IMR-90 (cell line): ENCODE measurements at regions not wholly inside any gene's neighbourhood (a gene's known extent, or its start where the extent isn't known, plus 50 kb on each side); places are given as distances from the start of the nearest gene placed in this dataset.

ENCODE experiments used
- ATAC-seq: fragments of 200-7000 bp; cut with Tn5 transposase; 2 replicates; pipeline ENCODE4 v1.9.1; 2020; ENCODE audit warnings: low read depth, mild to moderate bottlenecking, moderate library complexity
- BruUV-seq: library from RNA; stranded (reverse); fragments of 400-500 nt; replicated peaks from 2 replicates; lab custom pipeline; 2021; lab: Mats Ljungman, UMichigan
- CTCF ChIA-PET: fragments of 300-600 bp; formaldehyde crosslinking; extraction: SDS; loops from one replicate; lab custom pipeline; 2021; ENCODE audit warnings: antibody characterized with exemption; lab: Yijun Ruan, JAX
- POLR2A ChIA-PET: fragments of 300-600 bp; sonication (Branson Sonifier 250); formaldehyde crosslinking; loops from one replicate; lab custom pipeline; 2022; ENCODE audit warnings: antibody characterized with exemption; ENCODE audit not compliant: unreplicated experiment; lab: Charles Lee
- DNase-seq: peaks from one replicate; pipeline ENCODE4 v3.0.0; 2013
- H2AFZ ChIP-seq: replicated peaks from 2 replicates; pipeline ENCODE3; 2013; ENCODE audit warnings: low read length, mild to moderate bottlenecking; ENCODE audit not compliant: poor library complexity
- H2AK5ac ChIP-seq: 2 replicates; pipeline ENCODE4 v1.6.1; 2013; ENCODE audit warnings: low read depth, low read length, inconsistent platforms
- H2AK9ac ChIP-seq: replicated peaks from 2 replicates; pipeline ENCODE3; 2013; ENCODE audit warnings: mild to moderate bottlenecking, low read depth, low read length, moderate library complexity; ENCODE audit not compliant: poor library complexity
- H2BK120ac ChIP-seq: 2 replicates; pipeline ENCODE4 v1.6.1; 2013; ENCODE audit warnings: low read depth, low read length, inconsistent platforms
- H2BK15ac ChIP-seq: 3 replicates; pipeline ENCODE4 v1.6.1; 2013; ENCODE audit warnings: low read depth, low read length, inconsistent platforms
- H2BK20ac ChIP-seq: 2 replicates; pipeline ENCODE4 v1.6.1; 2013; ENCODE audit warnings: low read depth, mild to moderate bottlenecking, inconsistent platforms, low read length, moderate library complexity
- H2BK5ac ChIP-seq: 2 replicates; pipeline ENCODE4 v1.6.1; 2013; ENCODE audit warnings: mild to moderate bottlenecking, low read depth, low read length, inconsistent platforms; ENCODE audit not compliant: poor library complexity, severe bottlenecking
- H3K14ac ChIP-seq: replicated peaks from 2 replicates; pipeline ENCODE4 v1.6.1; 2013; ENCODE audit warnings: low read depth, low read length, inconsistent platforms
- H3K18ac ChIP-seq: 2 replicates; pipeline ENCODE4 v1.6.1; 2013; ENCODE audit warnings: low read depth, low read length, control low read depth
- H3K23ac ChIP-seq: 2 replicates; pipeline ENCODE4 v1.6.1; 2013; ENCODE audit warnings: low read depth, low read length, inconsistent platforms
- H3K27ac ChIP-seq: 2 replicates; pipeline ENCODE4 v1.5.1; 2013; ENCODE audit warnings: mild to moderate bottlenecking, control low read depth, low read length; ENCODE audit not compliant: insufficient read depth
- H3K27me3 ChIP-seq: 2 replicates; pipeline ENCODE4 v1.6.1; 2013; ENCODE audit warnings: low read length; ENCODE audit not compliant: control insufficient read depth, insufficient read depth
- H3K36me3 ChIP-seq: 2 replicates; pipeline ENCODE4 v1.6.1; 2013; ENCODE audit warnings: low read length, mixed read lengths; ENCODE audit not compliant: control insufficient read depth, insufficient read depth
- H3K4ac ChIP-seq: 2 replicates; pipeline ENCODE4 v1.6.1; 2013; ENCODE audit warnings: low read depth, low read length, inconsistent platforms
- H3K4me1 ChIP-seq: 2 replicates; pipeline ENCODE4 v1.6.1; 2013; ENCODE audit warnings: low read length, mixed read lengths; ENCODE audit not compliant: control insufficient read depth, insufficient read depth
- H3K4me2 ChIP-seq: 2 replicates; pipeline ENCODE4 v1.6.1; 2013; ENCODE audit warnings: low read depth, mild to moderate bottlenecking, control low read depth, low read length, moderate library complexity
- H3K4me3 ChIP-seq: 2 replicates; pipeline ENCODE4 v1.5.1; 2013; ENCODE audit warnings: low read depth, mild to moderate bottlenecking, control low read depth, low read length, moderate library complexity; ENCODE audit not compliant: insufficient read depth
- H3K56ac ChIP-seq: 2 replicates; pipeline ENCODE4 v1.6.1; 2013; ENCODE audit warnings: low read length, inconsistent platforms; ENCODE audit not compliant: insufficient read depth; ENCODE audit errors: extremely low read depth
- H3K79me1 ChIP-seq, 2 experiments: 2 replicates each; pipeline ENCODE4 v1.6.1; 2013; ENCODE audit warnings: low read length in 2 of 2, inconsistent platforms in 1 of 2, low read depth in 1 of 2
- H3K9ac ChIP-seq: 2 replicates; pipeline ENCODE4 v1.6.1; 2013; ENCODE audit warnings: low read depth, low read length, control low read depth
- H3K9me1 ChIP-seq: 2 replicates; pipeline ENCODE4 v1.6.1; 2013; ENCODE audit warnings: low read length, inconsistent platforms; ENCODE audit not compliant: insufficient read depth
- H3K9me3 ChIP-seq: 2 replicates; pipeline ENCODE4 v1.6.1; 2013; ENCODE audit warnings: low read length; ENCODE audit not compliant: control insufficient read depth, insufficient read depth
- H4K20me1 ChIP-seq: 2 replicates; pipeline ENCODE4 v1.6.1; 2013; ENCODE audit warnings: low read length, inconsistent platforms; ENCODE audit not compliant: insufficient read depth
- H4K5ac ChIP-seq: 2 replicates; pipeline ENCODE4 v1.6.1; 2013; ENCODE audit warnings: mild to moderate bottlenecking, low read depth, low read length, control low read depth
- H4K8ac ChIP-seq, 2 experiments: 2 replicates each; pipeline ENCODE4 v1.6.1; 2013; ENCODE audit warnings: low read depth in 2 of 2, low read length in 2 of 2, control low read depth in 1 of 2, inconsistent platforms in 1 of 2
- H4K91ac ChIP-seq: 2 replicates; pipeline ENCODE4 v1.6.1; 2013; ENCODE audit warnings: low read depth, low read length, inconsistent platforms; ENCODE audit not compliant: insufficient read depth
- CEBPB ChIP-seq: IDR thresholded peaks from 2 replicates; pipeline ENCODE4 v1.6.1; 2012; ENCODE audit warnings: low read depth, low read length, improper control_type of control experiment
- CTCF ChIP-seq: conservative IDR thresholded peaks from 2 replicates; pipeline ENCODE4 v1.5.1; 2012; ENCODE audit warnings: mild to moderate bottlenecking, low read depth, low read length, improper control_type of control experiment
- ELK1 ChIP-seq: fragments of 150-350 bp; IDR thresholded peaks from 2 replicates; pipeline ENCODE4 v1.6.1; 2016; ENCODE audit warnings: low read depth, mild to moderate bottlenecking, low read length, moderate library complexity, borderline replicate concordance
- FOS ChIP-seq: fragments of 150-350 bp; IDR thresholded peaks from 2 replicates; pipeline ENCODE4 v1.6.1; 2016; ENCODE audit warnings: low read depth, low read length
- MAZ ChIP-seq: IDR thresholded peaks from 2 replicates; pipeline ENCODE4 v1.6.1; 2012; ENCODE audit warnings: low read depth, mild to moderate bottlenecking, low read length, improper control_type of control experiment, moderate library complexity, borderline replicate concordance
- MXI1 ChIP-seq: IDR thresholded peaks from 2 replicates; pipeline ENCODE4 v1.6.1; 2012; ENCODE audit warnings: low read depth, mild to moderate bottlenecking, low read length, moderate library complexity, borderline replicate concordance
- POLR2A ChIP-seq: IDR thresholded peaks from 2 replicates; pipeline ENCODE4 v1.6.1; 2012; ENCODE audit warnings: mild to moderate bottlenecking, low read depth, low read length
- RCOR1 ChIP-seq: IDR thresholded peaks from 2 replicates; pipeline ENCODE4 v1.6.1; 2012; ENCODE audit warnings: mild to moderate bottlenecking, low read length, improper control_type of control experiment; ENCODE audit not compliant: insufficient replicate concordance
- RFX5 ChIP-seq: IDR thresholded peaks from 2 replicates; pipeline ENCODE4 v1.8.0; 2012; ENCODE audit warnings: low read depth, mild to moderate bottlenecking, low read length, moderate library complexity
- SMC3 ChIP-seq: fragments of 150-350 bp; IDR thresholded peaks from 2 replicates; pipeline ENCODE4 v1.6.1; 2016; ENCODE audit warnings: low read depth, mild to moderate bottlenecking, antibody characterized with exemption, low read length, moderate library complexity
- USF2 ChIP-seq: fragments of 150-350 bp; IDR thresholded peaks from 2 replicates; pipeline ENCODE4 v1.6.1; 2017; ENCODE audit warnings: mild to moderate bottlenecking, antibody characterized with exemption, low read length, low read depth
- WGBS, 2 experiments: methylation state at CpG; one replicate each; pipeline versions ENCODE4 v1.1.5 to v1.1.7; 2013; ENCODE audit warnings: missing lambda C conversion rate in 2 of 2; ENCODE audit not compliant: insufficient read length in 1 of 2; ENCODE audit errors: extremely low coverage in 2 of 2; 5-methylcytosine and 5-hydroxymethylcytosine counted together
- dilution Hi-C: fragments of 300-500 bp; cut with HindIII; formaldehyde crosslinking; loops from one replicate; pipeline ENCODE4 v1.14.3; 2018; ENCODE audit warnings: low sequenced_read_pairs; ENCODE audit not compliant: unreplicated experiment
- in situ Hi-C: fragments of 300-500 bp; cut with MboI; formaldehyde crosslinking; loops from 3 replicates; pipeline ENCODE4 v1.14.3; 2019; ENCODE audit warnings: low sequenced_read_pairs, inconsistent platforms, mixed read lengths
- intact Hi-C: fragments of 100-400 bp; cut with micrococcal nuclease; formaldehyde crosslinking; loops from 2 replicates; pipeline ENCODE4 v1.10.0; 2022

- no peak overlapping the region for H2BK15ac ChIP-seq
- no peak overlapping the region for H4K91ac ChIP-seq
- H3K4ac ChIP-seq, result no peak overlapping the region
- no peak for DNase-seq
- no TSS peak for BruUV-seq
- peaks cover 6% of the 10 kb centered on the region for H3K4me1 ChIP-seq
- TF ChIP-seq MAZ, result no peak
- no peak for TF ChIP-seq SMC3
- TF ChIP-seq ELK1, result no peak
- no peak for TF ChIP-seq POLR2A
- no peak for TF ChIP-seq MXI1
- TF ChIP-seq RCOR1, result no peak
- no peak for TF ChIP-seq RFX5
- no peak for TF ChIP-seq USF2
- no peak for TF ChIP-seq CTCF
- no peak for TF ChIP-seq FOS
- TF ChIP-seq CEBPB, result no peak
- no peak overlapping the region for H3K18ac ChIP-seq
- no peak overlapping the region for H3K4me3 ChIP-seq
- no peak overlapping the region for H2BK120ac ChIP-seq
- H3K14ac ChIP-seq, result no peak overlapping the region
- no peak overlapping the region for H2AFZ ChIP-seq
- intact Hi-C loops (loop anchor here (10.0 kb wide), 1 partner anchor 56 kb away; no protein-coding TSS in a partner anchor), dilution Hi-C loops (no loop called here), in situ Hi-C loops (no loop called here)
- H3K36me3 ChIP-seq, result no peaks in the 10 kb centered on the region
- no peak overlapping the region for H4K5ac ChIP-seq
- H3K56ac ChIP-seq, result no peak overlapping the region
- H2BK5ac ChIP-seq, result no peak overlapping the region
- H3K4me2 ChIP-seq, result no peak overlapping the region
- POLR2A ChIA-PET, result no interaction called here
- no peaks in the 10 kb centered on the region for H4K20me1 ChIP-seq
- CTCF ChIA-PET, result interaction anchor here (0.7 kb wide), 1 partner anchor 30 kb away, joined by 8 read pairs; no protein-coding TSS in a partner anchor
- H3K9ac ChIP-seq, result no peak overlapping the region
- no peak overlapping the region for H4K8ac ChIP-seq
- no peaks in the 10 kb centered on the region for H3K27me3 ChIP-seq
- WGBS, 2 experiments, result no CpG with 5 or more reads among the region's 1 CpG
- no peak overlapping the region for H3K23ac ChIP-seq
- H2AK9ac ChIP-seq, result no peak overlapping the region
- no peak overlapping the region for H2AK5ac ChIP-seq
- no peak overlapping the region for H2BK20ac ChIP-seq
- H3K79me1 ChIP-seq, result no peaks in the 10 kb centered on the region
- H3K9me3 ChIP-seq, result no peaks in the 10 kb centered on the region
- no peak for ATAC-seq
- H3K9me1 ChIP-seq, result no peaks in the 10 kb centered on the region; the same call in 1 of the 2 replicates
- no peak overlapping the region; the same call in 1 of the 2 replicates for H3K27ac ChIP-seq
Observed at GRCh38 chr11:23569134-23569533, 708.9 kb upstream of the CCDC179 start.
